HL-60 (cell line): ENCODE measurements at regions not wholly inside any gene's neighbourhood (a gene's known extent, or its start where the extent isn't known, plus 50 kb on each side); places are given as distances from the start of the nearest gene placed in this dataset.

Source experiments
- DNase-seq, 2 experiments: peaks; one replicate each; pipeline ENCODE4 v3.0.0-alpha.2; 2010 to 2020; ENCODE audit warnings: low read depth in 1 of 2, low spot score in 1 of 2
- H3K27ac ChIP-seq: fragments of 250-450 bp; sonication (Bioruptor Pico); replicated peaks from 2 replicates; pipeline ENCODE4 v1.5.1; 2020; ENCODE audit warnings: mild to moderate bottlenecking, moderate library complexity
- H3K27me3 ChIP-seq: fragments of 250-450 bp; sonication (Bioruptor Pico); 2 replicates; pipeline ENCODE4 v1.5.1; 2021; ENCODE audit warnings: mild to moderate bottlenecking, moderate library complexity; ENCODE audit not compliant: insufficient read depth, poor library complexity, severe bottlenecking
- H3K4me3 ChIP-seq: replicated peaks from 2 replicates; pipeline ENCODE4 v1.5.1; 2011; ENCODE audit warnings: mild to moderate bottlenecking, control low read depth, low read length; ENCODE audit not compliant: insufficient read depth
- GABPA ChIP-seq: IDR thresholded peaks from 2 replicates; pipeline ENCODE4 v1.6.1; 2012; ENCODE audit warnings: low read depth
- POLR2AphosphoS5 ChIP-seq: IDR thresholded peaks from 2 replicates; pipeline ENCODE4 v1.6.1; 2012; ENCODE audit warnings: low read depth
- SPI1 ChIP-seq: IDR thresholded peaks from 2 replicates; pipeline ENCODE4 v1.6.1; 2012; ENCODE audit warnings: low read depth, mild to moderate bottlenecking, borderline replicate concordance
- TF ChIP-seq, protein P1 (sequence below): IDR thresholded peaks from one replicate; pipeline ENCODE4 v1.5.1; 2011; ENCODE audit warnings: low read length, control low read depth, inconsistent platforms; ENCODE audit not compliant: insufficient read depth
- TF ChIP-seq, protein P2 (sequence below): IDR thresholded peaks from 2 replicates; pipeline ENCODE4 v1.6.1; 2012; ENCODE audit warnings: low read depth; ENCODE audit not compliant: insufficient replicate concordance

- Histone ChIP-seq H3K27me3 (no peaks in the 10 kb centered on the region), H3K27ac (no peak overlapping the region), H3K4me3 (no peak overlapping the region)
- no peak for DNase-seq
- no peak for TF ChIP-seq SPI1
- no peak for TF ChIP-seq POLR2AphosphoS5
- TF ChIP-seq, protein P1, sequence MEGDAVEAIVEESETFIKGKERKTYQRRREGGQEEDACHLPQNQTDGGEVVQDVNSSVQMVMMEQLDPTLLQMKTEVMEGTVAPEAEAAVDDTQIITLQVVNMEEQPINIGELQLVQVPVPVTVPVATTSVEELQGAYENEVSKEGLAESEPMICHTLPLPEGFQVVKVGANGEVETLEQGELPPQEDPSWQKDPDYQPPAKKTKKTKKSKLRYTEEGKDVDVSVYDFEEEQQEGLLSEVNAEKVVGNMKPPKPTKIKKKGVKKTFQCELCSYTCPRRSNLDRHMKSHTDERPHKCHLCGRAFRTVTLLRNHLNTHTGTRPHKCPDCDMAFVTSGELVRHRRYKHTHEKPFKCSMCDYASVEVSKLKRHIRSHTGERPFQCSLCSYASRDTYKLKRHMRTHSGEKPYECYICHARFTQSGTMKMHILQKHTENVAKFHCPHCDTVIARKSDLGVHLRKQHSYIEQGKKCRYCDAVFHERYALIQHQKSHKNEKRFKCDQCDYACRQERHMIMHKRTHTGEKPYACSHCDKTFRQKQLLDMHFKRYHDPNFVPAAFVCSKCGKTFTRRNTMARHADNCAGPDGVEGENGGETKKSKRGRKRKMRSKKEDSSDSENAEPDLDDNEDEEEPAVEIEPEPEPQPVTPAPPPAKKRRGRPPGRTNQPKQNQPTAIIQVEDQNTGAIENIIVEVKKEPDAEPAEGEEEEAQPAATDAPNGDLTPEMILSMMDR = no peak
- TF ChIP-seq, protein P2, sequence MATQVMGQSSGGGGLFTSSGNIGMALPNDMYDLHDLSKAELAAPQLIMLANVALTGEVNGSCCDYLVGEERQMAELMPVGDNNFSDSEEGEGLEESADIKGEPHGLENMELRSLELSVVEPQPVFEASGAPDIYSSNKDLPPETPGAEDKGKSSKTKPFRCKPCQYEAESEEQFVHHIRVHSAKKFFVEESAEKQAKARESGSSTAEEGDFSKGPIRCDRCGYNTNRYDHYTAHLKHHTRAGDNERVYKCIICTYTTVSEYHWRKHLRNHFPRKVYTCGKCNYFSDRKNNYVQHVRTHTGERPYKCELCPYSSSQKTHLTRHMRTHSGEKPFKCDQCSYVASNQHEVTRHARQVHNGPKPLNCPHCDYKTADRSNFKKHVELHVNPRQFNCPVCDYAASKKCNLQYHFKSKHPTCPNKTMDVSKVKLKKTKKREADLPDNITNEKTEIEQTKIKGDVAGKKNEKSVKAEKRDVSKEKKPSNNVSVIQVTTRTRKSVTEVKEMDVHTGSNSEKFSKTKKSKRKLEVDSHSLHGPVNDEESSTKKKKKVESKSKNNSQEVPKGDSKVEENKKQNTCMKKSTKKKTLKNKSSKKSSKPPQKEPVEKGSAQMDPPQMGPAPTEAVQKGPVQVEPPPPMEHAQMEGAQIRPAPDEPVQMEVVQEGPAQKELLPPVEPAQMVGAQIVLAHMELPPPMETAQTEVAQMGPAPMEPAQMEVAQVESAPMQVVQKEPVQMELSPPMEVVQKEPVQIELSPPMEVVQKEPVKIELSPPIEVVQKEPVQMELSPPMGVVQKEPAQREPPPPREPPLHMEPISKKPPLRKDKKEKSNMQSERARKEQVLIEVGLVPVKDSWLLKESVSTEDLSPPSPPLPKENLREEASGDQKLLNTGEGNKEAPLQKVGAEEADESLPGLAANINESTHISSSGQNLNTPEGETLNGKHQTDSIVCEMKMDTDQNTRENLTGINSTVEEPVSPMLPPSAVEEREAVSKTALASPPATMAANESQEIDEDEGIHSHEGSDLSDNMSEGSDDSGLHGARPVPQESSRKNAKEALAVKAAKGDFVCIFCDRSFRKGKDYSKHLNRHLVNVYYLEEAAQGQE = no peak
- no peak for TF ChIP-seq GABPA
Observed at GRCh38 chr5:87997662-87998061, 271.0 kb downstream of the TMEM161B start.

DNA sequence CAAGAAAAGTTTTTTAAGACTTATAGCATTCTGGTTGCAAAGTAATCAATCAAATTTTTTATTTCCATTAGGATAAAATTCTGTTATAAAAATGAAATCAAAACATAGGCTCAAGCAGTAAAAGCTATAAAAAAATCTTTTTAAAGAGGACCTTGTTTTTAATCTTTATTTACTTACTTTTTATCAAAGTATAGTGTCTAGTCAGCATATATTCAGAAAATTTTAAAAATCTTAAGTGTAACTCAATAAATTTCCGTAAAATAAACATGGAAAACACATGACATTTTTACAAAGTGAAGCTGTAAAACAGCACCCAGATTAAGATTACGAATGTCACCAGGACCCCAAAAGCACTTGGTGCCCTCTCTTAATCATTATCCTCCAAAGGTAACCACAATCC is 302.4 kb downstream of the TMEM161B start:
- no peak overlapping the region for H3K27ac ChIP-seq
- TF ChIP-seq POLR2AphosphoS5 = no peak
- TF ChIP-seq GABPA = no peak
- TF ChIP-seq, protein P2 = no peak
- no peak for TF ChIP-seq SPI1
- TF ChIP-seq, protein P1 = no peak
- no peak for DNase-seq
- no peaks in the 10 kb centered on the region for H3K27me3 ChIP-seq
- no peak overlapping the region for H3K4me3 ChIP-seq

DNA sequence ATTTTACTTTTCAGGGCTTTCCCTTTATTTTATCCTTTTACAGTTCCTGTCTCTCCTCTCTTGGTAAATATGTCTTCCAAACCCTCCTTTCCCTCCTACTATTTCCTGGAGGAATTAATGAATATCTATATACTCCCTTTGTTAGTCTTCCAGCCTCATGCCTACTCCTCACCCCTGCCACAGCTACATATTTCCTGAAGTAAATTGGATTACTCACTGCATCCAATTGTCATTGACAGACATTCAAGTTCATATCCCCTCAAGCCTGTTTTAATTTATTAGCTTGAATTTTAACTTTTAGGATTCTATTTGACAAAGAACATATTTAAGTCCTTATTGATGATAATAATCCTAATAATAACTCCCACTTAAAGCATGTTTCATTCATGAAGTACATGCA is 314.5 kb downstream of the TMEM161B start:
- Histone ChIP-seq H3K4me3 (no peak overlapping the region), H3K27me3 (no peaks in the 10 kb centered on the region), H3K27ac (no peak overlapping the region)
- TF ChIP-seq, protein P2 = no peak
- TF ChIP-seq GABPA (no peak), POLR2AphosphoS5 (no peak), SPI1 (no peak)
- TF ChIP-seq, protein P1 = no peak
- no peak for DNase-seq
